Kidney (tissue), 13 donors: ENCODE measurements at regions not wholly inside any gene's neighbourhood (a gene's known extent, or its start where the extent isn't known, plus 50 kb on each side); places are given as distances from the start of the nearest gene placed in this dataset.

Experiments
- DNase-seq, 5 donors: peaks; one replicate each; pipeline ENCODE4 v3.0.0-alpha.2; 2013 to 2020
- FAIRE-seq: peaks from 2 replicates; lab custom pipeline; 2012; peaks lifted over from hg19 to GRCh38; lab: Jason Lieb, UNC
- H3K27ac ChIP-seq, 2 donors: one replicate each; pipeline ENCODE4 v1.7.0; 2013; ENCODE audit warnings: low read depth in 2 of 2, low read length in 2 of 2, inconsistent platforms in 1 of 2
- H3K27me3 ChIP-seq: one replicate; pipeline ENCODE4 v1.7.1; 2013; ENCODE audit warnings: low read length, inconsistent platforms; ENCODE audit not compliant: control insufficient read depth, insufficient read depth
- H3K36me3 ChIP-seq, 3 donors: one replicate each; pipeline versions ENCODE4 v1.7.0 to v1.7.1; 2013; ENCODE audit warnings: low read length in 3 of 3, control low read depth in 1 of 3, inconsistent platforms in 1 of 3; ENCODE audit not compliant: insufficient read depth in 3 of 3, control insufficient read depth in 2 of 3
- H3K4me1 ChIP-seq, 3 donors: one replicate each; pipeline versions ENCODE4 v1.7.0 to v1.7.1; 2013; ENCODE audit warnings: low read length in 3 of 3, inconsistent platforms in 1 of 3, low read depth in 1 of 3; ENCODE audit not compliant: control insufficient read depth in 2 of 3, insufficient read depth in 2 of 3
- H3K4me3 ChIP-seq, 3 donors: one replicate each; pipeline versions ENCODE4 v1.7.0 to v1.8.1; 2013; ENCODE audit warnings: low read length in 3 of 3, control low read depth in 1 of 3, inconsistent platforms in 1 of 3
- H3K9ac ChIP-seq, 3 donors: one replicate each; pipeline versions ENCODE4 v1.7.0 to v1.7.1; 2013; ENCODE audit warnings: low read length in 3 of 3, control low read depth in 1 of 3, inconsistent platforms in 1 of 3
- H3K9me3 ChIP-seq, 3 donors: one replicate each; pipeline versions ENCODE4 v1.7.0 to v1.7.1; 2013; ENCODE audit warnings: low read length in 3 of 3, control low read depth in 1 of 3, inconsistent platforms in 1 of 3; ENCODE audit not compliant: control insufficient read depth in 2 of 3, insufficient read depth in 1 of 3
- intact Hi-C: fragments of 100-400 bp; cut with DNase I; formaldehyde crosslinking; loops from one replicate; pipeline ENCODE4 v1.11.1; 2022
- TF ChIP-seq, protein P1 (sequence below): IDR thresholded peaks from 3 replicates; pipeline ENCODE4 v1.5.1; 2012; ENCODE audit warnings: mild to moderate bottlenecking, moderate library complexity, borderline replicate concordance; ENCODE audit not compliant: insufficient read depth; ENCODE audit errors: extremely low read depth
- donor health status: control.
- donor health status: control.
- donor health status: control.
- donor health status: control.
- donor health status: control.
- donor health status: DM: yes; HTN: yes; CAD: no.
- donor health status: Normal renal cell carcinoma (clear cell type).

DNA sequence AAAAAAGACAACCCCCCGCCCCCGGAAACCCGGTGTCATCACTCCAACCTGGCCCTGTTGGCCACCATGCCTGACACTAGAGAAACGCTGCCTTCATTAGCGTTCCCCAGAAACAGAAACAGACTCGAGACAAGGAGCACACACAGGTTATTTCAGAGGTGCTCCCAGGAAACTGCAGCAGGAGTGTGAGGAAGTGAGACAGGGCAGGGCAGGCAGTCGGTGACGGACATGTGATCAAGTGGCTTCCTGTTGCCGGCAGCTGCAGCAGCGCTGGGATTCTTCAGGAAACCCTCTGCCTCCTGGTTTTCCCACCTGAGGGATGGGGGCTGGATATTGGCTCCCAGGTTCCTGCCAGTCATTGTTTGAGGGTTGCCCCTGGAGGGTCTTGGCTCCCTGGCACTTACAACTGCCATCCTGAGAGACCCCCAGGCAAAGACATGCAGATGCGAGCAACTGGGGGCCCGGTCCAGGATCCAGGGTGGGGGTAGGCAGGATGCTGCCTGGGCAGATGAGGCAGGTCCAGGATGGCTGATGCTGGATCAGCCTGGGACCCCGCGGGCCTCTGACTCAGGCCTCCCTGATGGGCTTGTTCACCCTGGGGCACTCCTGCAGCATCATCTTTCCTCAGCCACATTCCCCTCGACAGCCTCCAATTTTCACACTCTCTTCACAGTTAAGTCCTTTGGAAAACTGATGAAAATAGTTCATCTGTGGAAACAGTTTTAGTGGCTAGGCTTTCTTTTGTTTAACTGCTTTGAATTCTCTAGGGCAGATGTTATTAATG, 150.7 kb upstream of the SYNDIG1 start:
- TF ChIP-seq, protein P1, sequence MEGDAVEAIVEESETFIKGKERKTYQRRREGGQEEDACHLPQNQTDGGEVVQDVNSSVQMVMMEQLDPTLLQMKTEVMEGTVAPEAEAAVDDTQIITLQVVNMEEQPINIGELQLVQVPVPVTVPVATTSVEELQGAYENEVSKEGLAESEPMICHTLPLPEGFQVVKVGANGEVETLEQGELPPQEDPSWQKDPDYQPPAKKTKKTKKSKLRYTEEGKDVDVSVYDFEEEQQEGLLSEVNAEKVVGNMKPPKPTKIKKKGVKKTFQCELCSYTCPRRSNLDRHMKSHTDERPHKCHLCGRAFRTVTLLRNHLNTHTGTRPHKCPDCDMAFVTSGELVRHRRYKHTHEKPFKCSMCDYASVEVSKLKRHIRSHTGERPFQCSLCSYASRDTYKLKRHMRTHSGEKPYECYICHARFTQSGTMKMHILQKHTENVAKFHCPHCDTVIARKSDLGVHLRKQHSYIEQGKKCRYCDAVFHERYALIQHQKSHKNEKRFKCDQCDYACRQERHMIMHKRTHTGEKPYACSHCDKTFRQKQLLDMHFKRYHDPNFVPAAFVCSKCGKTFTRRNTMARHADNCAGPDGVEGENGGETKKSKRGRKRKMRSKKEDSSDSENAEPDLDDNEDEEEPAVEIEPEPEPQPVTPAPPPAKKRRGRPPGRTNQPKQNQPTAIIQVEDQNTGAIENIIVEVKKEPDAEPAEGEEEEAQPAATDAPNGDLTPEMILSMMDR: no peak
- H3K4me3 ChIP-seq: no peak overlapping the region
- no peaks in the 10 kb centered on the region for H3K4me1 ChIP-seq
- no peaks in the 10 kb centered on the region for H3K27me3 ChIP-seq
- H3K36me3 ChIP-seq: no peaks in the 10 kb centered on the region
- DNase-seq (no peak), FAIRE-seq (no peak)
- no peak overlapping the region for H3K27ac ChIP-seq
- no peak overlapping the region for H3K9ac ChIP-seq
- intact Hi-C loops: loop anchor here (10.0 kb wide), 1 partner anchor 64 kb away; no protein-coding TSS in a partner anchor
- H3K9me3 ChIP-seq: no peaks in the 10 kb centered on the region

DNA sequence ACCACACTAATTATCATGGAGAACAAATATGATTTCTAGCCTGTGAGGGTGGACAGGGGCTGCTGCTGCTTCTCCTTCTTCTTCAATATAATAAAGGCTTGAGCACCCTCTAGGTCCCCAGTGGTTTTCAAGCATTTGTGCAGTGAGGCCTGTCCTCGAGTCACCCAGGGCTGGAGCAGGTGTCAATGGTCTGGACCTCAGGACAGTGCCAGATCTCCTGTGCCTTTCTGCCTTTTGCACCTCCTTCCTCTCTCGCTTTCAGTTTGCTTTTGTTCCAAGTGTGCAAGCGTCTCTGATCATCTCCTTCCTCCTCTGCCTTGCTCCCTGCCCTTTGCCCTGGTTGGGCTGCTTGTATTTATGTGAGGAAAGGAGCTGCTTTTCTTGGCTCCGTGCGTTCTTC, 152.2 kb upstream of the SYNDIG1 start:
- DNase-seq: no peak
- Histone ChIP-seq H3K27me3 (no peaks in the 10 kb centered on the region), H3K4me3 (no peak overlapping the region), H3K9me3 (no peaks in the 10 kb centered on the region), H3K27ac (no peak overlapping the region), H3K4me1 (no peaks in the 10 kb centered on the region), H3K36me3 (no peaks in the 10 kb centered on the region), H3K9ac (no peak overlapping the region)
- FAIRE-seq: no peak
- intact Hi-C loops: loop anchor here (10.0 kb wide), 1 partner anchor 62 kb away; no protein-coding TSS in a partner anchor
- TF ChIP-seq, protein P1: no peak

DNA sequence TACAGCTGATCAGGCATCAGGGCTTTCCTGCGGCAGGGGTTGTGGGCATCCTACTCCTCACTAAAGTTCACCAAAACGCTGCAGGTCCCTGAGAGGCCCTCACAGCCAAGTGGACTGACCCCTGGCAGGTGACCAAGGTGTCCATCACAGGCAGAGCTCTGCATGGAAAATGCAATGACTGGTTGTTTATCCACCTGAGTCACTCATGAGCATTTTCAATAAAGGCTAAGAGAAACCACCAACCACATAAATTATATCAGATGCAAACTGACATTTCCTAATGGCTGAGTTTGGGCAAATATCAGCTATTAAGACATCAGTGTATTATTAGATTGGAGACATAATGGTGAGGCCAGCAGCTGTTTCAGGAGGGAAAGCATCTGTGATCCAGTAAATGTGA, 152.7 kb upstream of the SYNDIG1 start:
- H3K4me3 ChIP-seq: no peak overlapping the region
- H3K27me3 ChIP-seq: no peaks in the 10 kb centered on the region
- TF ChIP-seq, protein P1: no peak
- H3K4me1 ChIP-seq: no peaks in the 10 kb centered on the region
- intact Hi-C loops: loop anchor here (10.0 kb wide), 1 partner anchor 62 kb away; no protein-coding TSS in a partner anchor
- no peak overlapping the region for H3K9ac ChIP-seq
- no peaks in the 10 kb centered on the region for H3K36me3 ChIP-seq
- H3K9me3 ChIP-seq: no peaks in the 10 kb centered on the region
- DNase-seq (no peak), FAIRE-seq (no peak)
- H3K27ac ChIP-seq: no peak overlapping the region
